ENCODE measurements at regions not wholly inside any gene's neighbourhood (a gene's known extent, or its start where the extent isn't known, plus 50 kb on each side); places are given as distances from the start of the nearest gene placed in this dataset.
"Not testable (repeated sequence)": the region's sequence is repeated elsewhere in the genome, so short reads cannot be mapped to it uniquely, and the experiment has no call there.

- DNase-seq; H3K27me3 ChIP-seq; H3K9me3 ChIP-seq (replicated peaks in 1 of 3); H3K4me1 ChIP-seq (replicated peaks in 1 of 2); intact Hi-C loops (cut with DNase I); H3K36me3 ChIP-seq (replicated peaks in 1 of 2); H3K27ac ChIP-seq; H3K4me3 ChIP-seq: not testable (repeated sequence)
- 38 to 62% (median 50%) methylated on average over 5 of the region's 5 CpGs for WGBS, 4 donors
Measured at GRCh38 chr4:74505355-74505978, 60.5 kb downstream of the AREG start.

- H3K36me3 ChIP-seq (replicated peaks in 1 of 2); H3K4me1 ChIP-seq (replicated peaks in 1 of 2); intact Hi-C loops (cut with DNase I); H3K4me3 ChIP-seq; H3K27ac ChIP-seq; DNase-seq; H3K27me3 ChIP-seq; H3K9me3 ChIP-seq (replicated peaks in 1 of 3): not testable (repeated sequence)
- 40 to 63% (median 58%) methylated on average over 3 of the region's 3 CpGs for WGBS, 4 donors
Measured at GRCh38 chr4:74509363-74509762, 64.4 kb downstream of the AREG start.

GRCh38 chr4:74516303-74516702 is 71.4 kb downstream of the AREG start:
- no peak for DNase-seq
- no peak overlapping the region for H3K27ac ChIP-seq
- no peaks in the 10 kb centered on the region for H3K27me3 ChIP-seq
- no peak overlapping the region for H3K4me3 ChIP-seq
- H3K36me3 ChIP-seq (replicated peaks in 1 of 2) = no peaks in the 10 kb centered on the region
- no peaks in the 10 kb centered on the region for H3K9me3 ChIP-seq (replicated peaks in 1 of 3)
- H3K4me1 ChIP-seq (replicated peaks in 1 of 2) = no peaks in the 10 kb centered on the region
- intact Hi-C loops (cut with DNase I) = no loop called here
- TF ChIP-seq POLR2A (IDR thresholded peaks at IDR 0.05) (no peak), CTCF (IDR thresholded peaks at IDR 0.05) (no peak)

- TF ChIP-seq CTCF (IDR thresholded peaks at IDR 0.05) = no peak
- TF ChIP-seq POLR2A (IDR thresholded peaks at IDR 0.05) = no peak
- intact Hi-C loops (cut with DNase I) = no loop called here
- Histone ChIP-seq H3K4me1 (replicated peaks in 1 of 2) (no peaks in the 10 kb centered on the region), H3K27me3 (no peaks in the 10 kb centered on the region), H3K27ac (no peak overlapping the region), H3K36me3 (replicated peaks in 1 of 2) (no peaks in the 10 kb centered on the region), H3K9me3 (replicated peaks in 1 of 3) (no peaks in the 10 kb centered on the region), H3K4me3 (no peak overlapping the region)
- no peak for DNase-seq
- WGBS, 4 donors = 68 to 95% (median 84%) methylated on average over 4 of the region's 4 CpGs
Measured at GRCh38 chr4:74517996-74518395, 73.1 kb downstream of the AREG start.

GRCh38 chr4:74522251-74522991 is 77.5 kb downstream of the AREG start:
- Histone ChIP-seq H3K36me3 (replicated peaks in 1 of 2) (no peaks in the 10 kb centered on the region), H3K4me3 (no peak overlapping the region), H3K4me1 (replicated peaks in 1 of 2) (no peaks in the 10 kb centered on the region), H3K27ac (no peak overlapping the region), H3K9me3 (replicated peaks in 1 of 3) (no peaks in the 10 kb centered on the region), H3K27me3 (no peaks in the 10 kb centered on the region)
- TF ChIP-seq POLR2A (IDR thresholded peaks at IDR 0.05) (no peak), CTCF (IDR thresholded peaks at IDR 0.05) (no peak)
- intact Hi-C loops (cut with DNase I) = no loop called here
- DNase-seq = no peak
- 47 to 61% (median 55%) methylated on average over 3 of the region's 3 CpGs for WGBS, 4 donors
